ENCODE measurements at regions not wholly inside any gene's neighbourhood (a gene's known extent, or its start where the extent isn't known, plus 50 kb on each side); places are given as distances from the start of the nearest gene placed in this dataset.

DNA sequence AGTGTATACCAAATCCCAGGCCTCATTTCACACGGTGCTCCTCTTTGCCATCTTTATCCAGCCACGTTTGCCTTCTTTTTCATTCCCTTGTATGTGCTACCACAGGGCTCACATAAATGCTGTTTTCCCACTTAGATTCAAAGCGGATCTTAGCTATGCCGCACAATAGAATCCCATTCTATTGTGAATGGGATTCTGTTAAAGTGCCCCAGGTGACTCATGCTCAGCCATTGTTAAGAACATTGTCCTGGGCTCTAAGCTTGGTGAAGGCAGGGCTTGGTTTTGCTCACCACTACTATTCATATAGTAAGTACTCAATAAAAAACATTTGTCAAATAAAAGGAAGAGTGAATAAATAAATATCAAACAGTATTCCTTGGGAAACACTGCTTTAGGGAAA is 72.3 kb upstream of the PHYHIPL start:
- H3K4me2 ChIP-seq (ENCODE audit: low read length): no peak overlapping the region
- H3K4me3 ChIP-seq (ENCODE audit: low read length): no peak overlapping the region
- no peaks in the 10 kb centered on the region for H3K9me3 ChIP-seq (replicated peaks; ENCODE audit: low read length)
- H3K27me3 ChIP-seq (ENCODE audit: control insufficient read depth, insufficient read depth, low read length): peaks cover 6% of the 10 kb centered on the region
- H3K9ac ChIP-seq (ENCODE audit: low read depth, low read length): no peak overlapping the region
- no peaks in the 10 kb centered on the region for H3K4me1 ChIP-seq (ENCODE audit: control insufficient read depth, insufficient read depth, low read length)
- H3K36me3 ChIP-seq (ENCODE audit: insufficient read depth, low read length): no peaks in the 10 kb centered on the region

DNA sequence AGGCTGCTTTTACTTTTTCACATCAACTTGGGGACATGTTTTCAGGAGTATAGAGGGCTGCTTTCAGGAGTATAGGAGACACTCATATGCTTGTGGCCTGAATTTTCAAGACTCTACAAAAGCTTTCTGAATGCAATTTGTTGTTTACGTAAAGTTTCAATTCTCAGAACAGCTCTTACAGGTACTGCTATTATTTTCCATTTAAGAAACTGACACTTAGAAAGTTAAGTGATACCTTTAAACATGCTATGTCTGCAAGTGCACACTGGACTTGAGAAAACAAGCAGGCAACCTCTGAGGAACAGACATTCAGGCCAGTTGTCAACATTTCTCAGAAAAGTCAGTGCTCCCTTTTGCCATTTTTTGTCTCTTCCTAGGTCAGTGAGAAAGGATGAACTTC is 70.0 kb upstream of the PHYHIPL start:
- Histone ChIP-seq H3K4me3 (ENCODE audit: low read length) (no peak overlapping the region), H3K4me2 (ENCODE audit: low read length) (no peak overlapping the region), H3K4me1 (ENCODE audit: control insufficient read depth, insufficient read depth, low read length) (no peaks in the 10 kb centered on the region), H3K27me3 (ENCODE audit: control insufficient read depth, insufficient read depth, low read length) (peaks cover 6% of the 10 kb centered on the region), H3K9ac (ENCODE audit: low read depth, low read length) (no peak overlapping the region), H3K36me3 (ENCODE audit: insufficient read depth, low read length) (no peaks in the 10 kb centered on the region), H3K9me3 (replicated peaks; ENCODE audit: low read length) (no peaks in the 10 kb centered on the region)

DNA sequence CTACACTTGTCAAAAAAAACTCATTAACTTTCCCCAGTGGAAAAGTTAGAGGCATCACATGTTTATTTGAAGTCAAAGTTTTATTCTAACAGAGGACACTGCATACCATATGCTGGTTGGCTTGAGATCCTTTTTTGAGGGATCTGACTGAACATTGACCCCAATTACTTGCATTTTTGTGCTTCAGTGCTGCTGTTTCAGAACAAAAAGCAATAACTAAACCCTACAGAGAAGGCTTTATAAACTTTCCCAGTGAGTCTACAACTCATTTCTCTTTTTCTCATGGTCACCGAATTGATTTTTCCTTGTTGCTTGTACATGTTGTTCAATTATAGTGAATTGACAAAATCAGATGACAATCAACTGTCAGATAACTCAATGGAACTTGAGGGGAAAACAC is 69.3 kb upstream of the PHYHIPL start:
- Histone ChIP-seq H3K9me3 (replicated peaks; ENCODE audit: low read length) (no peaks in the 10 kb centered on the region), H3K9ac (ENCODE audit: low read depth, low read length) (no peak overlapping the region), H3K4me3 (ENCODE audit: low read length) (no peak overlapping the region)

DNA sequence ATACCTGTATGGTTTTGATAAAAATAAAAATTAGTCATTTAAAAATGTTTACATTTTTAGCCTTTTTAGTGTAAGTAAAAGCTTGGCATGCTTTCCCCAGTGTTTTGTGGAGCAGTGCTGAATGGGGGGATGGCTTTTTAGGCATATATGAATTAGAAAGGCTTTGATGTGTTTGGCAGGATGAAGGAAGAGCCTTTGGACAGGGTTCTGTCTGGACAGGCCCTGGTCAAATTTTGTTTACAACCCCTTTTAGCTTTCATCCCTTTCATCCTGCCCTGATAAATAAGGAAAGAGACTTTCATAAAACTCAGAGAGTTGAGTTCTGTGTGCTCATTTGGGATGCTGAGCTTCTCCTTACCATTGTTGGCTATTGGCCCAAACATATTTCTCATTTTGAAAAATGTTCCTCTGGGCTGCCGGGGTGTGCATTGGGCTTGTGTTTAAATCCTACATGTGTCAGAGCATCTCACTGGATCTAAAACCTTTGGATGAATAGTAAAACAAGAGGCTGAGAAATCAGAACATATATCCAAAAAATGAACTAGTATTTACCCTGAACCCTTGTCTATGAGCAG is 68.1 kb upstream of the PHYHIPL start:
- Histone ChIP-seq H3K36me3 (ENCODE audit: insufficient read depth, low read length) (no peaks in the 10 kb centered on the region), H3K9ac (ENCODE audit: low read depth, low read length) (no peak overlapping the region), H3K4me2 (ENCODE audit: low read length) (no peak overlapping the region), H3K4me1 (ENCODE audit: control insufficient read depth, insufficient read depth, low read length) (no peaks in the 10 kb centered on the region), H3K4me3 (ENCODE audit: low read length) (no peak overlapping the region), H3K9me3 (replicated peaks; ENCODE audit: low read length) (no peaks in the 10 kb centered on the region), H3K27me3 (ENCODE audit: control insufficient read depth, insufficient read depth, low read length) (peaks cover 6% of the 10 kb centered on the region)

More for the DNA sequence above, 69.3 kb upstream of the PHYHIPL start:
- Histone ChIP-seq H3K27me3 (ENCODE audit: control insufficient read depth, insufficient read depth, low read length) (peaks cover 6% of the 10 kb centered on the region), H3K4me2 (ENCODE audit: low read length) (no peak overlapping the region), H3K36me3 (ENCODE audit: insufficient read depth, low read length) (no peaks in the 10 kb centered on the region), H3K4me1 (ENCODE audit: control insufficient read depth, insufficient read depth, low read length) (no peaks in the 10 kb centered on the region)

DNA sequence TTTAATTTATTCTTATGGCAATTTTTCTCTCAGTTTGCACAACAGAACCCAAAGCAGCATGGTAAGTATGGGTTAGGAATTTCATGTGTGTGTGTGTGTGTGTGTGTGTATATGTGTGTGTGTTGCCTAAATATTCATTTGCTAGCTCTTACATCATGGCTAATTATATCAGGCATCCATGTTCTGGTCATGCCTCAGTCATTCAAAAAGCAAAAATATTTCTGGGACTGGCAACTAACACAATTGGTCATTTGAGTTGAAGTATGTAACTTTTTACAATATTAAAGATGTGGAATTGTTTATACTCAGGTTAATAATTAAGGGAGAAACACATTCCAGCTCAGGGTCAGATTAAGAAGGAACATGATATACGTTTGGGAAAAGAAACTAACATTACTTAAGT is 67.6 kb upstream of the PHYHIPL start:
- H3K9me3 ChIP-seq (replicated peaks; ENCODE audit: low read length): no peaks in the 10 kb centered on the region
- H3K9ac ChIP-seq (ENCODE audit: low read depth, low read length): no peak overlapping the region
- H3K36me3 ChIP-seq (ENCODE audit: insufficient read depth, low read length): no peaks in the 10 kb centered on the region
- no peak overlapping the region for H3K4me3 ChIP-seq (ENCODE audit: low read length)
- H3K4me1 ChIP-seq (ENCODE audit: control insufficient read depth, insufficient read depth, low read length): no peaks in the 10 kb centered on the region
- peaks cover 6% of the 10 kb centered on the region for H3K27me3 ChIP-seq (ENCODE audit: control insufficient read depth, insufficient read depth, low read length)
- no peak overlapping the region for H3K4me2 ChIP-seq (ENCODE audit: low read length)

DNA sequence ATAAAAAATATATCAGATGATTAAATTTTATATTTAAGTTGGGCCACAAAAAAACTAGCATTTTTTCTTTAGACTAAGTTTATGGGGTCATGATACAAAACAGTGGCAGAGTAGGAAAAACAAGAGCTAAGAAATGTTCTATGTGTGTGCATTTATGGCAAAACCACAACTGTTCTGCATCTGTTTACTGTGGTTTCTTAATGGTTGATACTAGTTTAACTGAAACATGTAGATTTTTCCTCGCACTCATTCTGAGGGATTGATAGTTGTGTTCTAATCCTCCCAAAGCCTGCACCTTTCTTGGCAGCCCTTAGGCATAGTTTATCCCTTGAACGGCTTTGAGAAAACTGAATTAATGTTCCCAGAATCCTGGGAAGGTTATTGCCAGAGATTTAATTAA is 66.6 kb upstream of the PHYHIPL start:
- Histone ChIP-seq H3K4me2 (ENCODE audit: low read length) (no peak overlapping the region), H3K9me3 (replicated peaks; ENCODE audit: low read length) (no peaks in the 10 kb centered on the region), H3K27me3 (ENCODE audit: control insufficient read depth, insufficient read depth, low read length) (peaks cover 3% of the 10 kb centered on the region), H3K4me1 (ENCODE audit: control insufficient read depth, insufficient read depth, low read length) (no peaks in the 10 kb centered on the region), H3K4me3 (ENCODE audit: low read length) (no peak overlapping the region), H3K9ac (ENCODE audit: low read depth, low read length) (no peak overlapping the region), H3K36me3 (ENCODE audit: insufficient read depth, low read length) (no peaks in the 10 kb centered on the region)

DNA sequence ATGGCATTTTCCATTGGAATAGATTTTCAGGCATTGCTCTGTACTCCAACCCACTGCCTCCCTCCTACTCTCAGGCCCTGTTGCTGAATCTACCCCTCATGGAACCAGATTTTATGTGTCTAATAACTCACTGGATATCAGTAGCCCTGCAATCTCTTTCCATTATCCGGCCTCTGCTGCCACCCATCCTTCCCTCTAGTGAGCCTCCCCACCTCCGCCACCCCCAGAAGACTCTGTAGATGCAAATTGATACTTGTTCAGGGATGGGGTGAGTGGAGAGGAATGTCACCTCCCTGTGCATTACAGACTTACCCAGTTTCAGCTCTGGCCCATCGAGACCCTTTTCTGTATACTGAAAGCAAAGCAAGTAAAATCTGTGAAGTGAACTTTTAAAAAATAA is 52.3 kb upstream of the PHYHIPL start:
- Histone ChIP-seq H3K4me3 (ENCODE audit: low read length) (no peak overlapping the region), H3K4me1 (ENCODE audit: control insufficient read depth, insufficient read depth, low read length) (no peaks in the 10 kb centered on the region), H3K4me2 (ENCODE audit: low read length) (no peak overlapping the region), H3K9ac (ENCODE audit: low read depth, low read length) (no peak overlapping the region), H3K9me3 (replicated peaks; ENCODE audit: low read length) (no peaks in the 10 kb centered on the region), H3K27me3 (ENCODE audit: control insufficient read depth, insufficient read depth, low read length) (no peaks in the 10 kb centered on the region), H3K36me3 (ENCODE audit: insufficient read depth, low read length) (no peaks in the 10 kb centered on the region)

DNA sequence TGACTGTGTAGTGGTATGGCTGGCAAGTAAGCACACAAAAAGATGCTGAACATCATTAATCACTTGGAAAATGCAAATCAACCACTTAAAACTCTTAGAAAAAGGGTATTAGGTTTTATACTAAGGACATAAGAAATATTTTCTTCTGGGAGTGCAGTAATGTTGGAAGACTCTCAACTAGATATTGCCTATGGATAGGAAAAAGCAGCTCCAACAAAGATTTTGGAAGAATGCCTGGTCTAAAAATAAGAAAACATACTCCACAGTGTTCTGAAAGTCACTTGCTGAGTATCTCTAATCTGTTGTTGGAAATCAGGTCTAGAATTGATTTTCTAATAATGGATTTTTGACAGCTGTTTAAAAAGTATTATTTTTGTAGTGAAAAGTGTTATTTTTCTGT is 50.8 kb upstream of the PHYHIPL start:
- Histone ChIP-seq H3K9ac (ENCODE audit: low read depth, low read length) (no peak overlapping the region), H3K4me3 (ENCODE audit: low read length) (no peak overlapping the region), H3K27me3 (ENCODE audit: control insufficient read depth, insufficient read depth, low read length) (no peaks in the 10 kb centered on the region), H3K4me2 (ENCODE audit: low read length) (no peak overlapping the region), H3K9me3 (replicated peaks; ENCODE audit: low read length) (no peaks in the 10 kb centered on the region), H3K4me1 (ENCODE audit: control insufficient read depth, insufficient read depth, low read length) (no peaks in the 10 kb centered on the region), H3K36me3 (ENCODE audit: insufficient read depth, low read length) (no peaks in the 10 kb centered on the region)

DNA sequence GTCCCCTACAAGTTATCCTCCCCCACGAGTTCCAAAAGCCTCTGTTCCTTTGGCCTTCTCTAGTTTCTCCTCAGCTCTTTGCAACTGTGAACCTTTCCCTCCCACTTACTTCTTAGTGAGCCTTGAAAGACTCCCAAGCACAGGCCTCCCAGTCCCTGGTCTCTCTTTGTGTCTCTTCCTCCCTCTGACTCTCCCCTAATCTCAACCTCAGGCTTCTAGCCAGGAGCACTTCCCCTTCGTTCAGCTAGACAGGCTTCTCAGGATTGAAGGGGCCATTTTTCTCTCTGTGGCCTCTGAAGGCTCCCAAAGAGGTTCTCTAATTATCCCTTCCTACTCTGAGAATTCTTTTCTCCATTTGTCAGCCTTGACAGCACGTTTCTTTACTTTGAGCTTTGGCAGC is 50.2 kb upstream of the PHYHIPL start:
- Histone ChIP-seq H3K4me3 (ENCODE audit: low read length) (no peak overlapping the region), H3K36me3 (ENCODE audit: insufficient read depth, low read length) (no peaks in the 10 kb centered on the region), H3K27me3 (ENCODE audit: control insufficient read depth, insufficient read depth, low read length) (no peaks in the 10 kb centered on the region), H3K4me1 (ENCODE audit: control insufficient read depth, insufficient read depth, low read length) (no peaks in the 10 kb centered on the region), H3K9me3 (replicated peaks; ENCODE audit: low read length) (no peaks in the 10 kb centered on the region), H3K9ac (ENCODE audit: low read depth, low read length) (no peak overlapping the region), H3K4me2 (ENCODE audit: low read length) (no peak overlapping the region)
